ENCODE measurements at regions not wholly inside any gene's neighbourhood (a gene's known extent, or its start where the extent isn't known, plus 50 kb on each side); places are given as distances from the start of the nearest gene placed in this dataset.

DNA sequence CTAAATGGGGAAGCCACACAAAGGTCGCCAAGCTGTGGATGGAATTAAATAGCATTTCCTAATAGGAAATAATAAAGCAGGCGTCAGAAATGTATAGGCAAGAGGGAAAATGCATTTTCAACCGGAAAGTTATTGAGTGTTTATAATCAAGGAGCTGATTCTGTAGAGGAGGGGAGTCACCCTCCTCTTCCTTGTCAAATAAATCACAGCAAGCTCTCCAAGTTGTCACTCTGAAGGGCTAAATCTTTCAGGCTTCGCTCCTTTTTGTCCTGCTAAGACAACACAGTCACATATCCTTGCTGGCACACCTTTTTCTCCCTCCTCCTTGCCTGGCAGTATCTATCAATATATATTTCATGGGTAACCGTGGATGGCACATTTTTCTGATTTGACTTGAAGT is 338.4 kb downstream of the SATB1 start:
- no peak for TF ChIP-seq TEAD4 (IDR thresholded peaks at IDR 0.05)
- TF ChIP-seq REST (IDR thresholded peaks at IDR 0.05; ENCODE audit: low read depth) = no peak
- no peak for TF ChIP-seq EGR1 (IDR thresholded peaks at IDR 0.05)
- no peak for TF ChIP-seq CREB1 (IDR thresholded peaks at IDR 0.05; ENCODE audit: low read depth)
- TF ChIP-seq MAX (IDR thresholded peaks at IDR 0.05) = no peak
- TF ChIP-seq TAF1 (IDR thresholded peaks at IDR 0.05; ENCODE audit: low read depth) = no peak
- no peak for TF ChIP-seq FOXM1 (IDR thresholded peaks at IDR 0.05; ENCODE audit: borderline replicate concordance, low read depth)
- TF ChIP-seq CEBPB (IDR thresholded peaks at IDR 0.05) = no peak
- TF ChIP-seq TCF12 (IDR thresholded peaks at IDR 0.05; ENCODE audit: low read depth) = no peak
- no peak for TF ChIP-seq RAD21 (IDR thresholded peaks at IDR 0.05; ENCODE audit: low read depth)
- TF ChIP-seq EP300 (IDR thresholded peaks at IDR 0.05; ENCODE audit: borderline replicate concordance) = no peak
- no peak for TF ChIP-seq ZBTB7A (IDR thresholded peaks at IDR 0.05; ENCODE audit: low read depth)
- no peak for TF ChIP-seq USF1 (IDR thresholded peaks at IDR 0.05)
- no peak for TF ChIP-seq YY1 (IDR thresholded peaks at IDR 0.05; ENCODE audit: low read depth)
- TF ChIP-seq NFIC (IDR thresholded peaks at IDR 0.05) = no peak

- TF ChIP-seq CREB1 (IDR thresholded peaks at IDR 0.05; ENCODE audit: low read depth) (no peak), CEBPB (IDR thresholded peaks at IDR 0.05) (no peak), EP300 (IDR thresholded peaks at IDR 0.05; ENCODE audit: borderline replicate concordance) (no peak), YY1 (IDR thresholded peaks at IDR 0.05; ENCODE audit: low read depth) (no peak), FOXM1 (IDR thresholded peaks at IDR 0.05; ENCODE audit: borderline replicate concordance, low read depth) (no peak), EGR1 (IDR thresholded peaks at IDR 0.05) (no peak), USF1 (IDR thresholded peaks at IDR 0.05) (no peak), TCF12 (IDR thresholded peaks at IDR 0.05; ENCODE audit: low read depth) (no peak), ZBTB7A (IDR thresholded peaks at IDR 0.05; ENCODE audit: low read depth) (no peak), REST (IDR thresholded peaks at IDR 0.05; ENCODE audit: low read depth) (no peak), RAD21 (IDR thresholded peaks at IDR 0.05; ENCODE audit: low read depth) (no peak)
Observed at GRCh38 chr3:18086078-18086477, 339.1 kb downstream of the SATB1 start.

- TF ChIP-seq CREB1 (IDR thresholded peaks at IDR 0.05; ENCODE audit: low read depth) (no peak), ZBTB7A (IDR thresholded peaks at IDR 0.05; ENCODE audit: low read depth) (no peak), YY1 (IDR thresholded peaks at IDR 0.05; ENCODE audit: low read depth) (no peak), EGR1 (IDR thresholded peaks at IDR 0.05) (no peak), MAX (IDR thresholded peaks at IDR 0.05) (no peak), TCF12 (IDR thresholded peaks at IDR 0.05; ENCODE audit: low read depth) (no peak), TEAD4 (IDR thresholded peaks at IDR 0.05) (no peak), NFIC (IDR thresholded peaks at IDR 0.05) (no peak), EP300 (IDR thresholded peaks at IDR 0.05; ENCODE audit: borderline replicate concordance) (no peak), CEBPB (IDR thresholded peaks at IDR 0.05) (no peak)
Observed at GRCh38 chr3:18085429-18085828, 339.7 kb downstream of the SATB1 start.

DNA sequence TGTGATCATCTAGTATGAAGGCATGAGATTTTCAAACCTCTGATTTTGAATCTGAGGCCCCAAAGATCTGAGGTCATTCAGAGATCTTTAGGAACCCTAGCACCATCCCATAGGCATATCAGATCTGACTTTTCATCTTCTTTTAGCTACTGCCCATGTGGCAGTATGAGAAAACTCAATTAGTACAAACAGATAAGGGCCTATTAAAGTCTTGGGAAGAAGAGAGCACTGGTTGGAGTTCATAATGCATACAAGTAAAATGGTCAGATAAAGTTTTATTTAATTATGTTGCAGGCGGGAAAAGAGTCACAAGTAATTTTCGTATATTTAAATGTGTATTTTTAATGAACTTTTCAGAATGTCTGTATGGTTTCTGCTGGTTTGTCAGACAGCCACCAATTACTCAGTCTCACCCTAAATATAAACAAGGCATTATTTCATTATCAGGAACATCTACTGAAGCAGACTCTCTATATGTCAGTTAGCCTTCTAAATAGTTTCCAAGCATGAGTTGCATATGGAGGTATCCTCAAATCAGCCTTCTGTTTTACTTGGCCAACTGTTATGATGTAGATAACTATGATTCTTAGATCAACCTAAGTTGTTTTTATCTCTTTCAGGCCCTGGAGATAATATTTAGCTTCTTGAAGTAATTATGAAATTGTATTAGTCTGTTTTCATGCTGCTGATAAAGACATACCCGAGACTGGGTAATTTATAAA is 340.3 kb upstream of the TBC1D5 start:
- TF ChIP-seq TCF12 (IDR thresholded peaks at IDR 0.05; ENCODE audit: low read depth) (no peak), MAX (IDR thresholded peaks at IDR 0.05) (no peak)

DNA sequence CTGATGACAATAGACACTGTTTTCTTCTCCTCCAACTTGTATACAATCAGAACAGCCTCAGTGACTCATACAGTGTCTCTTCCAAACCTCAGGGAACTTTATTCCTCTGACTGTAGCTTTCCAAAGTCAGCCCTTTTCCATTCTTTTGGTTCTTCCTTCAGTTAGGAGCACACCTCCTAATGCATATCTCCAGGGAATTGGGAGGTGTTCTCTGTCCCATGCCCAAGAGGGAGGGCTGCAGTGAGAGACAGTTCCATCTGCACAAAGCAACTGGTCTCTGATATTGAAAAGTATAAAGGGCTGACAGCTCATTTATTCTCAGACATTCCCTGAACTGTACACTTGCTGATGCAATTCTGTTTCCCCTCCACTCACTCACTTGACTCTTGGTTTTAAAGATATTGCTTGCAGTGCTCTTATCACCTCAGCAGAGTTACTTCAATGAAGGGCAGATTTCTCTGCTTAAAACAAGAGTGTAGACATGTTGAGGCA is 337.8 kb upstream of the TBC1D5 start:
- TF ChIP-seq REST (IDR thresholded peaks at IDR 0.05; ENCODE audit: low read depth) = no peak
- no peak for TF ChIP-seq ZBTB7A (IDR thresholded peaks at IDR 0.05; ENCODE audit: low read depth)
- no peak for TF ChIP-seq USF1 (IDR thresholded peaks at IDR 0.05)
- TF ChIP-seq TAF1 (IDR thresholded peaks at IDR 0.05; ENCODE audit: low read depth) = no peak

Data from Ishikawa (cell line).